GM23338 (cell line): ENCODE measurements at regions not wholly inside any gene's neighbourhood (a gene's known extent, or its start where the extent isn't known, plus 50 kb on each side); places are given as distances from the start of the nearest gene placed in this dataset.

Source experiments
- ATAC-seq: fragments of 200-7000 bp; cut with Tn5 transposase; 3 replicates; pipeline ENCODE4 v1.9.1; 2020
- DNase-seq: peaks from one replicate; pipeline ENCODE4 v3.0.0-alpha.2; 2015; ENCODE audit warnings: low spot score
- H2AFZ ChIP-seq: fragments of 200-600 bp; sonication (generic); 2 replicates; pipeline ENCODE4 v1.8.0; 2016; ENCODE audit warnings: antibody characterized with exemption, mild to moderate bottlenecking, moderate library complexity
- H3F3A ChIP-seq: fragments of 200-600 bp; sonication (generic); replicated peaks from 2 replicates; pipeline ENCODE4 v1.8.0; 2017; ENCODE audit warnings: antibody characterized with exemption, mixed run types, low read depth
- H3K27ac ChIP-seq: fragments of 200-600 bp; sonication (generic); 2 replicates; pipeline ENCODE4 v1.6.1; 2016; ENCODE audit warnings: low read depth
- H3K27me3 ChIP-seq: fragments of 200-600 bp; sonication (generic); 2 replicates; pipeline ENCODE4 v1.8.0; 2016; ENCODE audit warnings: mild to moderate bottlenecking, mixed run types, moderate library complexity; ENCODE audit not compliant: insufficient read depth
- H3K36me3 ChIP-seq: fragments of 200-600 bp; sonication (generic); 2 replicates; pipeline ENCODE4 v1.8.0; 2016; ENCODE audit warnings: mild to moderate bottlenecking; ENCODE audit not compliant: insufficient read depth
- H3K4me1 ChIP-seq: fragments of 200-600 bp; sonication (generic); 2 replicates; pipeline ENCODE4 v1.8.0; 2016; ENCODE audit warnings: mild to moderate bottlenecking, moderate library complexity; ENCODE audit not compliant: insufficient read depth
- H3K4me2 ChIP-seq: fragments of 200-600 bp; sonication (generic); 2 replicates; pipeline ENCODE4 v1.7.1; 2017; ENCODE audit warnings: mixed run types
- H3K4me3 ChIP-seq: fragments of 200-600 bp; sonication (generic); 2 replicates; pipeline ENCODE4 v1.6.1; 2016; ENCODE audit warnings: mixed run types
- H3K79me2 ChIP-seq: fragments of 200-600 bp; sonication (generic); replicated peaks from 2 replicates; pipeline ENCODE4 v1.8.0; 2017; ENCODE audit warnings: mild to moderate bottlenecking; ENCODE audit not compliant: insufficient read depth
- H3K9me2 ChIP-seq: fragments of 200-600 bp; sonication (generic); 2 replicates; pipeline ENCODE4 v1.8.0; 2017; ENCODE audit not compliant: insufficient read depth
- H4K20me1 ChIP-seq: fragments of 200-600 bp; sonication (generic); replicated peaks from 2 replicates; pipeline ENCODE4 v1.8.0; 2017; ENCODE audit warnings: mild to moderate bottlenecking; ENCODE audit not compliant: insufficient read depth
- H3K27ac Mint-ChIP-seq: 2 replicates; pipeline ENCODE4 v1.8.0; 2020; ENCODE audit warnings: inconsistent platforms, mild to moderate bottlenecking, moderate library complexity, mixed read lengths
- H3K27me3 Mint-ChIP-seq: 3 replicates; pipeline ENCODE4 v1.8.0; 2022; ENCODE audit warnings: low read depth, mild to moderate bottlenecking, moderate library complexity, mixed read lengths, inconsistent platforms; ENCODE audit not compliant: insufficient read depth, poor library complexity
- H3K36me3 Mint-ChIP-seq: 3 replicates; pipeline ENCODE4 v1.8.0; 2021; ENCODE audit warnings: low read depth, mild to moderate bottlenecking, inconsistent platforms, moderate library complexity, mixed read lengths
- H3K4me1 Mint-ChIP-seq: 3 replicates; pipeline ENCODE4 v1.8.0; 2020; ENCODE audit warnings: mild to moderate bottlenecking, inconsistent platforms, mixed read lengths
- H3K4me3 Mint-ChIP-seq: 3 replicates; pipeline ENCODE4 v1.8.0; 2021; ENCODE audit warnings: moderate library complexity, mild to moderate bottlenecking, inconsistent platforms, mixed read lengths
- H3K9me3 Mint-ChIP-seq: 3 replicates; pipeline ENCODE4 v1.8.0; 2020; ENCODE audit warnings: moderate library complexity, mild to moderate bottlenecking, inconsistent platforms, mixed read lengths
- CREB1 ChIP-seq: fragments of 250-450 bp; sonication (Bioruptor Pico); IDR thresholded peaks from 2 replicates; pipeline ENCODE4 v1.5.0; 2020; ENCODE audit warnings: low read depth, mild to moderate bottlenecking, moderate library complexity
- CTCF ChIP-seq, 2 experiments: fragments of 200-600 bp in 1 of 2; sonication (generic) in 1 of 2; conservative IDR thresholded peaks; 2 replicates each; pipeline versions ENCODE4 v1.5.1 to v1.6.1; 2016 to 2017; ENCODE audit warnings: antibody characterized with exemption in 2 of 2, low read depth in 2 of 2, mild to moderate bottlenecking in 2 of 2, moderate library complexity in 1 of 2
- ETS1 ChIP-seq: IDR thresholded peaks from 2 replicates; pipeline ENCODE4 v1.6.1; 2016; ENCODE audit warnings: antibody characterized with exemption
- EZH2 ChIP-seq: fragments of 200-600 bp; sonication (generic); IDR thresholded peaks from one replicate; pipeline ENCODE4 v1.8.0; 2017; ENCODE audit warnings: antibody characterized with exemption, mild to moderate bottlenecking, low read depth; ENCODE audit not compliant: unreplicated experiment
- EZH2phosphoT487 ChIP-seq: fragments of 200-600 bp; sonication (generic); IDR thresholded peaks from one replicate; pipeline ENCODE4 v1.8.1; 2018; ENCODE audit warnings: antibody characterized with exemption; ENCODE audit not compliant: unreplicated experiment
- JUNB ChIP-seq: IDR thresholded peaks from one replicate; pipeline ENCODE4 v1.6.1; 2016; ENCODE audit warnings: antibody characterized with exemption; ENCODE audit not compliant: unreplicated experiment
- NANOG ChIP-seq: IDR thresholded peaks from 2 replicates; pipeline ENCODE4 v1.6.1; 2016; ENCODE audit warnings: antibody characterized with exemption, borderline replicate concordance
- POLR2AphosphoS5 ChIP-seq: IDR thresholded peaks from 2 replicates; pipeline ENCODE4 v1.6.1; 2016; ENCODE audit warnings: antibody characterized with exemption, low read depth
- REST ChIP-seq: IDR thresholded peaks from one replicate; pipeline ENCODE4 v1.6.1; 2018; ENCODE audit warnings: antibody characterized with exemption; ENCODE audit not compliant: unreplicated experiment
- STAT1 ChIP-seq: IDR thresholded peaks from one replicate; pipeline ENCODE4 v1.6.1; 2016; ENCODE audit warnings: antibody characterized with exemption; ENCODE audit not compliant: unreplicated experiment
- ZNF114 ChIP-seq: fragments of 250-450 bp; sonication (Bioruptor Pico); IDR thresholded peaks from 2 replicates; pipeline ENCODE4 v1.5.0; 2020; ENCODE audit warnings: mild to moderate bottlenecking, moderate library complexity
- ZNF331 ChIP-seq: fragments of 250-450 bp; sonication (Bioruptor Pico); IDR thresholded peaks from 2 replicates; pipeline ENCODE4 v1.5.0; 2020; ENCODE audit warnings: low read depth, mild to moderate bottlenecking, moderate library complexity
- ZNF462 ChIP-seq: fragments of 250-450 bp; sonication (Bioruptor Pico); IDR thresholded peaks from 2 replicates; pipeline ENCODE4 v1.5.0; 2020; ENCODE audit warnings: mild to moderate bottlenecking, moderate library complexity

- TF ChIP-seq ZNF331 (CRISPR knock-in tag): no peak
- no peak for TF ChIP-seq POLR2AphosphoS5
These were observed 316.9 kb downstream of the MTRR start (continued) for GRCh38 chr5:8185852-8186251.

DNA sequence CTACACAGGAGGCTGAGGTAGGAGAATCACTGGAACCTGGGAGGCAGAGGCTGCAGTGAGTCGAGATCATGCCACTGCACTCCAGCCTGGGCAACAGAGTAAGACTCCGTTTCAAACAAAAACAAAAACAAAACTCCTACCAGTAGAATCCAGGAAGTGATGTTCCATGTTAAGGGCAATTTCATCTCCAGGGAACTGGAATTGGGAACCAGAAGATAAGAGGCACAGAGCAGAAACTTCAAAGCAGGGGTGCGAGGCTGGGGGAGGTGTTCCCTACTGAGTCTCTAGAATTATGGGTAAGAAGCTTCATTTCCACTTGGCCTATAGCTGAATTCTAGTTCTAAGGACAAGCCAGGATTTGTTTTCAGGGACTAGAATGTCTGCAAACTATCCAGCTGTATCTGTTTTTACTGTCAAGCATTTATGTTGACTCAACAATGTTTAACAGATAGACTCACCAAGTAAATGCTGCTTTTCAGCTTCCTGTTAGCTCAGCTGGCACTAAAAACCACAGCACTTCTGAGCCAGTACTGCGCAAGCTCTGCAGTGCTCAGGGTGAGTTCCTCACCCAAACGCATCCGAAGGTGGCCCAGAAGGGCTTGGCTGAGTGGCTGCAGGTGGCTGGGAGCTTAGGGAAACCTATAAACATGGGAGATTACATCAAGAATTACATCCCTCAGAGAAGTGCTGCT is 320.1 kb downstream of the MTRR start:
- H3K4me2 ChIP-seq: no peak overlapping the region
- TF ChIP-seq JUNB: no peak
- TF ChIP-seq ETS1: no peak
- no peak for TF ChIP-seq STAT1
- TF ChIP-seq EZH2phosphoT487: no peak
- TF ChIP-seq CTCF (conservative IDR thresholded peaks at IDR 0.05; ENCODE audit: low read depth in 2 of 2): no peak
- TF ChIP-seq ZNF331 (CRISPR knock-in tag): no peak
- no peak for TF ChIP-seq ZNF114 (CRISPR knock-in tag)
- TF ChIP-seq NANOG: no peak
- no peak for TF ChIP-seq ZNF462 (CRISPR knock-in tag)
- TF ChIP-seq EZH2: no peak
- no peak for TF ChIP-seq POLR2AphosphoS5
- TF ChIP-seq CREB1 (CRISPR knock-in tag): no peak
- no peak for TF ChIP-seq REST
- Mint-ChIP-seq H3K4me1 (peaks cover 2% of the 10 kb centered on the region; the same call in 1 of the 3 replicates), H3K27ac (no peak overlapping the region), H3K9me3 (peaks cover 5% of the 10 kb centered on the region; the same call in 2 of the 3 replicates), H3K27me3 (no peaks in the 10 kb centered on the region), H3K4me3 (no peak overlapping the region), H3K36me3 (no peaks in the 10 kb centered on the region)
- peaks cover 7% of the 10 kb centered on the region; the same call in 1 of the 2 replicates for H3K9me2 ChIP-seq
- H3K4me1 ChIP-seq: no peaks in the 10 kb centered on the region
- H3K4me3 ChIP-seq: no peak overlapping the region
- H4K20me1 ChIP-seq: no peaks in the 10 kb centered on the region
- no peak for DNase-seq
- no peaks in the 10 kb centered on the region for H3K79me2 ChIP-seq
- no peak for ATAC-seq
- H3F3A ChIP-seq: no peaks in the 10 kb centered on the region
- no peak overlapping the region for H2AFZ ChIP-seq
- H3K36me3 ChIP-seq: no peaks in the 10 kb centered on the region
- H3K27me3 ChIP-seq: no peaks in the 10 kb centered on the region
- no peak overlapping the region for H3K27ac ChIP-seq
